Common myeloid progenitor, CD34-positive (primary cell): ENCODE measurements at regions not wholly inside any gene's neighbourhood (a gene's known extent, or its start where the extent isn't known, plus 50 kb on each side); places are given as distances from the start of the nearest gene placed in this dataset.

Experiments
- CTCF ChIA-PET: fragments of 350-600 bp; sonication (Branson Sonifier 250); formaldehyde crosslinking; loops from one replicate; lab custom pipeline; 2021; ENCODE audit warnings: antibody characterized with exemption; lab: Charles Lee
- POLR2A ChIA-PET: fragments of 350-600 bp; sonication (Branson Sonifier 250); formaldehyde crosslinking; loops from one replicate; lab custom pipeline; 2021; ENCODE audit warnings: antibody characterized with exemption; lab: Charles Lee
- DNase-seq, 3 donors: peaks; one replicate each; pipeline versions ENCODE4 v3.0.0 to v3.0.0-alpha.2; 2013
- H3K27ac ChIP-seq, 2 experiments: 1 replicate in 1 of 2; 2 replicates in 1 of 2; pipeline ENCODE4 v1.7.0; 2013; ENCODE audit warnings: inconsistent platforms in 2 of 2, low read length in 2 of 2, mild to moderate bottlenecking in 2 of 2, low read depth in 1 of 2, moderate library complexity in 1 of 2; ENCODE audit not compliant: severe bottlenecking in 2 of 2, insufficient read depth in 1 of 2, poor library complexity in 1 of 2
- H3K27me3 ChIP-seq, 5 experiments: replicated peaks in 2 of 5; 1 replicate in 3 of 5; 2 replicates in 2 of 5; pipeline versions ENCODE4 v1.6.1 to v1.7.0; 2013; ENCODE audit warnings: low read length in 4 of 5, mild to moderate bottlenecking in 2 of 5, moderate library complexity in 2 of 5, inconsistent platforms in 1 of 5; ENCODE audit not compliant: insufficient read depth in 5 of 5, control insufficient read depth in 4 of 5
- H3K36me3 ChIP-seq, 4 experiments: 1 replicate in 2 of 4; 2 replicates in 2 of 4; pipeline versions ENCODE4 v1.6.1 to v1.7.0; 2013; ENCODE audit warnings: low read length in 3 of 4, control low read depth in 1 of 4, mild to moderate bottlenecking in 1 of 4; ENCODE audit not compliant: control insufficient read depth in 4 of 4, insufficient read depth in 4 of 4
- H3K4me1 ChIP-seq, 4 experiments: 1 replicate in 3 of 4; 2 replicates in 1 of 4; pipeline versions ENCODE4 v1.6.1 to v1.7.1; 2013; ENCODE audit warnings: low read length in 3 of 4, mild to moderate bottlenecking in 3 of 4, control low read depth in 1 of 4, inconsistent platforms in 1 of 4, moderate library complexity in 1 of 4; ENCODE audit not compliant: control insufficient read depth in 4 of 4, insufficient read depth in 4 of 4; ENCODE audit errors: control extremely low read depth in 1 of 4
- H3K4me3 ChIP-seq, 7 experiments: 1 replicate in 4 of 7; 2 replicates in 3 of 7; pipeline versions ENCODE4 v1.5.1 to v1.7.0; 2013; ENCODE audit warnings: mild to moderate bottlenecking in 7 of 7, low read length in 6 of 7, moderate library complexity in 6 of 7, inconsistent platforms in 2 of 7, low read depth in 2 of 7, control low read depth in 1 of 7; ENCODE audit not compliant: insufficient read depth in 4 of 7, control insufficient read depth in 1 of 7; ENCODE audit errors: extremely low read depth in 1 of 7
- H3K9me3 ChIP-seq, 5 experiments: 1 replicate in 4 of 5; 2 replicates in 1 of 5; pipeline versions ENCODE4 v1.6.1 to v1.7.1; 2013; ENCODE audit warnings: low read length in 4 of 5, mild to moderate bottlenecking in 2 of 5, inconsistent platforms in 1 of 5, low read depth in 1 of 5, moderate library complexity in 1 of 5; ENCODE audit not compliant: control insufficient read depth in 4 of 5, insufficient read depth in 2 of 5; ENCODE audit errors: control extremely low read depth in 1 of 5
- WGBS: methylation state at CpG from one replicate; pipeline ENCODE4 v1.1.5; 2013; ENCODE audit not compliant: insufficient coverage; 5-methylcytosine and 5-hydroxymethylcytosine counted together

DNA sequence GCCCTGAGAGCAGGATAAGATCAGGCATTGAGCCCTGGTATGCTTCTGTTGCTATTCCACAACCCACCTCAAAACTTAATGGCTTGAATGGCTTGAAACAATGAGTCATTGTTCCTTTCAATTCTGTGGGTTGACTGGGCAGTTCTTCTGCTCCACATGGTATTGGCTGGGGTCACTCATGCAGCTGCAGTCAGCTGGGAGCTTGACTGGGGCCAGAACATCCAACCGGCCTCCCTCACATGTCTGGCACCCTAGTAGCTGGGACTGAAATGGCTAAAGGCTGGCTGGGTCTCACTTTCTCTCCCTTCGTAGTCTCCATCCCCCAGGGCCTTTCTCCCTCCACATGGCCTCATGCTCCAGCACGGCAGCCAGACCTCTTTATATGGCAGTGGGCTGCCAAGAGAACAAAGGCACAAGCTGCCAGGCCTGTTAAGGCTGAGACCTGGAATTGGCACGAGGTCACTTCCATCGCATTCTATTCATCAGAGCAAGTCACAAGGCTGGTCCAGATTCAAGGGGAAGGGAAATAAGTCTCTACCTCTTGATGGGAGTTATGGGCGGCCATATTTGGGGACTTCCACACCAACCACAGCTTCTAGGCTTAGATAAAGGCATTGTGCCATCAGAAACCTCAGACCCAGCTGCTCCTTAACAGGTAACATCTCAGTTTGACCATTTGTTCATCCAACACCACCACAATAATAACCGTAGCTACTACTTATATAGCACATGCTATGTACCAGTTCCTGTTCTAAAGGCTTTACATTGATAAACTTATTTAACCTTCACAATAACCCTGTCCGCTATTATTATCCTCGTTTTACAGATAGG lies 159.7 kb upstream of the ATP6AP2 start:
- Histone ChIP-seq H3K9me3 (peaks cover 0 to 4% (median 0%) of the 10 kb centered on the region in 5 experiments), H3K4me1 (peaks cover 0 to 17% (median 8%) of the 10 kb centered on the region in 4 experiments), H3K27ac (no peak overlapping the region), H3K36me3 (no peaks in the 10 kb centered on the region), H3K4me3 (no peak overlapping the region), H3K27me3 (peaks cover 0 to 3% (median 0%) of the 10 kb centered on the region in 5 experiments)
- CTCF ChIA-PET: interaction anchor here (0.8 to 1.0 kb wide), 2 partner anchors 12 to 14 kb away, joined by 3 read pairs; no protein-coding TSS in a partner anchor
- POLR2A ChIA-PET: no interaction called here
- WGBS: 97% methylated on average over 8 of the region's 9 CpGs
- DNase-seq: peak in 2 of 3 donors; percentile 17 to 27

DNA sequence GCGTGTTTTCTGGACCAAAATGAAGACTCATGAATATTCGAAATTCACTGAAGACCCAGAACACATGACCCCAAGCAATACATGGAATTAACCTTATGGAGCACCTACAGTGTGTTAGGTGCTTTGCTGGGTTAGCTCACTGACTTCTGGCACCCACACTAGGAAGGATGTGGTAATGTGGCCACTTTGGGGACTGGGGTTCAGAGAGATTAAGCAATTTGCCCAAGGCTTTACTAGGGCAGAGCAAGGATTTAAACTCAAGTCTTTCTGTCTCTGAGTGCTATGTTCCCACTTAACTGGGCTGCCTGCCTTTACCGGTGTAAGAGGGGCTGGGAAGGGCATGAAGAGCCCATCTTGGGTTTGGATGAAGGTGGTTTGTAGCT lies 162.0 kb upstream of the ATP6AP2 start:
- WGBS: 65% methylated on average over 2 of the region's 3 CpGs
- H3K9me3 ChIP-seq: peaks cover 0 to 4% (median 0%) of the 10 kb centered on the region in 5 experiments
- H3K4me1 ChIP-seq: peaks cover 0 to 17% (median 8%) of the 10 kb centered on the region in 4 experiments
- DNase-seq: peak; percentile 14 to 73 (median 72)
- H3K27ac ChIP-seq: no peak overlapping the region
- no peaks in the 10 kb centered on the region for H3K36me3 ChIP-seq
- POLR2A ChIA-PET: no interaction called here
- H3K27me3 ChIP-seq: peaks cover 0 to 9% (median 0%) of the 10 kb centered on the region in 5 experiments
- CTCF ChIA-PET: interaction anchor here (0.8 to 1.8 kb wide), 2 partner anchors 21 to 49 kb away, joined by 3 to 6 read pairs; no protein-coding TSS in a partner anchor
- H3K4me3 ChIP-seq: no peak overlapping the region

DNA sequence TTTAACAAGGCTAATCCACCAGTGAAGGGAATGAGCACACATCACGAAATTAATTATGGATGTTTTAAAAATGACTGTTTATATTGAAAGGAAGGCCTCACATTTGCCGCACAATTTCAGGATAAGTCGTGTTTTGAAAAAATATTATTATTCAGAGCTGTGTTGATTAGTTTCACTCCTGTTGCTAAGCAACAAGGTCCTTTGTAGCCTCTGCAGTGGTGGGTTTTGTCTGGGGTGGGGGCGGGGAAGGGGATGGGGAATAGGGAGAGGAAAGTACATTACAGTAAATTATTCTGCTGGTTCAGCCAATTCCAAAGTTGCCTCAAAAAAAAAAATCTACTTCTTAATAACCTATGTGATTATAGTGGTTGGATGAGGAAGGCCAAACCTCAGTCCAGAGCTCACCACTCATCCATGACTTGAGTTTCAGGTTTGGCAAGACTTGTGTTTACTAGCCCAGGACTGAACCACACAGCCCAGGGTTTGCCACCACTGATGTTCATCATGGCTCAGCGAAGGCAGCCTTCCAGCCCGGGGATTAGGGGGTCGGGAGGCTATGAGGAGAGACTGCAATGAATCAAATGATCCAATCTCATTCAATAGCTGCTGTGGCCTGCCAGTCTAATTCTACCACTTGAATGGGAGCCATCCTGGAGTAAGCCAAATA lies 162.5 kb upstream of the ATP6AP2 start:
- H3K36me3 ChIP-seq: no peaks in the 10 kb centered on the region
- WGBS: 68% methylated on average over 3 of the region's 7 CpGs
- no peak overlapping the region for H3K4me3 ChIP-seq
- DNase-seq: peak in 2 of 3 donors; percentile 22 to 28
- H3K9me3 ChIP-seq: peaks cover 0 to 4% (median 0%) of the 10 kb centered on the region in 5 experiments
- peaks cover 0 to 9% (median 0%) of the 10 kb centered on the region in 5 experiments for H3K27me3 ChIP-seq
- CTCF ChIA-PET: interaction anchor here (1.8 kb wide), 1 partner anchor 50 kb away, joined by 6 read pairs; no protein-coding TSS in a partner anchor
- POLR2A ChIA-PET: no interaction called here
- H3K27ac ChIP-seq: no peak overlapping the region
- H3K4me1 ChIP-seq: peaks cover 0 to 17% (median 8%) of the 10 kb centered on the region in 4 experiments

DNA sequence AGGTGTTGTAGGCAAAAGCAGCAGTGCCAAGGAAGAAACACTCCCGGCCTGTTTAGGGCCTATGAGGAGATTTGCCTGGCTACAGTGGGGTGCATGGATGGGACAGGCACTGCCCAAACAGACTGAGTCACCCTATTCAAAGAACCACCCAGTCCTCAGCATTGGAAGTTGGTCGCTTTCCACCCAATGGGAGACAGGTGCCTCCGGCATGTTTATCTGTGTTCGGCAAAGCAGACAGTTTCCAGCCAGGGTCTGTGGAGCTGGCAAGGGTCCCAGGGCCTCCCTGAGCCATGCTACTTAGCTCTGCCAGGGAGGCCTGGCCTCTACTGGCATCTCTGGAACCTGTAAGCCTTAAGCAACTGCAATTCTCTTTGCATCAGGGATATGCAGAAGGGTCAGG lies 165.1 kb upstream of the ATP6AP2 start:
- ChIA-PET CTCF (interaction anchor here (0.7 kb wide), 1 partner anchor 52 kb away, joined by 3 read pairs; no protein-coding TSS in a partner anchor), POLR2A (no interaction called here)
- Histone ChIP-seq H3K27me3 (peaks cover 0 to 9% (median 0%) of the 10 kb centered on the region in 5 experiments), H3K4me3 (no peak overlapping the region), H3K36me3 (no peaks in the 10 kb centered on the region), H3K4me1 (peaks cover 0 to 17% (median 8%) of the 10 kb centered on the region in 4 experiments), H3K27ac (no peak overlapping the region), H3K9me3 (peaks cover 0 to 1% (median 0%) of the 10 kb centered on the region in 5 experiments)
- WGBS: 82% methylated on average over 4 of the region's 4 CpGs
- DNase-seq: no peak

DNA sequence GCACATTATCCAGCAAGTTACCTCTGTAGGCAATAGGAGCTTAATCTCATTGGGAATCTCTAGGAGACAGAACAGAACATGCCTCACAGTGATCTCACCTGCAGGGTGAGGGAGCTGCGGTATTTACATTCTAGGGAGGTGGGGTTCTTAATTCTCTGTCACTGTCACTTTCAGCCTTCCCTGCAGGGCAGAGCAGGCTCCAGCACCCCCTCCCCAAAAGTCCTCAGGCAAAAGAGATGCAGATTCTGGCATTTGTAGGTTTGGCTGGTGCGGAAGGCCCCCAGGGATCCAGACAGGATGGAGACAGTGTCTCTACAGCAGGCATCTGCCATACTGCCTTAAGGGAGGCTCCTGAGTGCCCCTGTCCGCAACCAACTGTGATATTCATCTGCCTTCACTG lies 166.4 kb upstream of the ATP6AP2 start:
- H3K4me3 ChIP-seq: no peak overlapping the region
- peaks cover 0 to 16% (median 7%) of the 10 kb centered on the region in 4 experiments for H3K4me1 ChIP-seq
- no peak for DNase-seq
- CTCF ChIA-PET: no interaction called here
- no peak overlapping the region for H3K27ac ChIP-seq
- WGBS: 90% methylated on average over 2 of the region's 3 CpGs
- POLR2A ChIA-PET: no interaction called here
- peaks cover 0 to 9% (median 0%) of the 10 kb centered on the region in 5 experiments for H3K27me3 ChIP-seq
- peaks cover 0 to 8% (median 0%) of the 10 kb centered on the region in 5 experiments for H3K9me3 ChIP-seq
- no peaks in the 10 kb centered on the region for H3K36me3 ChIP-seq

DNA sequence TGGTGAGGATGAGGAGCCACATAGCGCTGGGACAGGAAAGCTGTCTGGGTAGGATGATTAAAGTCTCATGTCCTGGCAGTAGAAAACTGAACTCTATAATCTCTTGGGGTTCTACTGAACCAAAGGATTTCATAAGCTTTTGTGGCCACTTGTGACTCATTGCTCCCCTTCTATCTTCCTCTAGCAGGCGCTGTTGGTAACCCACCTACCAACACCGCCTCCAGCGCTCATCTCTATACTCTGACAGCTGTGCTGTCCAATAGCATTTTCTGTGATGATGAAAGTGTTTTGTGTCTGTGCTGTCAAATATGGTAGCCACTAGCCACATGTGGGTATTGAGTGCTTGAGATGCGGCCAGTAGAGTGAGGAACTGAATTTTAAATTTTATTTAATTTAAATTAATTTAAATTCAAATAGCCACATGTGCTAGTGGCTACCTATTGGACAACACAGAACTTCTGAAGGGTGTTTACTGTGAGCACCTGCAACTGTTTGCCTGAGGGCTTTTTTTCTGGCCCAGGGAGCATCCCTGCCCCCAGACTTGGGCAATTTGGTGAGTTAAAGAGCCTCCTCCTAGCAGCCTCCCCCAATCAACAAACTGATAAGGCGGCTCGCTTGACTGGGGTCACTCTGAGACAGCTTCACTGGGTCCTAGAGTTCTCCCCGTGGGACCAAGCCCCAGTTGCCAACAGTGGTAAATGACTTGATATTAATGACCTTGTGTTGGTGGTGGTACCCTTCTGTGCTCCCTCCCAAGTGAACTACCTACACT lies 169.2 kb upstream of the ATP6AP2 start:
- 71% methylated on average over 1 of the region's 8 CpGs for WGBS
- POLR2A ChIA-PET: no interaction called here
- CTCF ChIA-PET: interaction anchor here (0.7 to 1.7 kb wide), 3 partner anchors 12 to 60 kb away, joined by 3 read pairs; no protein-coding TSS in a partner anchor

More for the DNA sequence above, 169.2 kb upstream of the ATP6AP2 start:
- H3K36me3 ChIP-seq: no peaks in the 10 kb centered on the region
- peaks cover 0 to 4% (median 0%) of the 10 kb centered on the region in 4 experiments for H3K4me1 ChIP-seq
- no peak overlapping the region for H3K4me3 ChIP-seq
- DNase-seq: peak in 2 of 3 donors; percentile 54 to 62
- H3K27me3 ChIP-seq: peaks cover 0 to 9% (median 0%) of the 10 kb centered on the region in 5 experiments
- H3K27ac ChIP-seq: no peak overlapping the region
- H3K9me3 ChIP-seq: peaks cover 2 to 8% (median 3%) of the 10 kb centered on the region in 5 experiments
